Hepatocyte (in vitro differentiated cells): ENCODE measurements at regions not wholly inside any gene's neighbourhood (a gene's known extent, or its start where the extent isn't known, plus 50 kb on each side); places are given as distances from the start of the nearest gene placed in this dataset.

Experiments
- DNase-seq: peaks from one replicate; pipeline ENCODE4 v3.0.0-alpha.2; 2016; ENCODE audit warnings: low spot score
- H2AFZ ChIP-seq: fragments of 200-600 bp; sonication (generic); 2 replicates; pipeline ENCODE4 v1.6.0; 2016; ENCODE audit warnings: antibody characterized with exemption, mild to moderate bottlenecking
- H3K27ac ChIP-seq: fragments of 200-600 bp; sonication (generic); 2 replicates; pipeline ENCODE4 v1.5.1; 2016; ENCODE audit warnings: mild to moderate bottlenecking
- H3K27me3 ChIP-seq: fragments of 200-600 bp; sonication (generic); 2 replicates; pipeline ENCODE4 v1.6.1; 2016
- H3K36me3 ChIP-seq: fragments of 200-600 bp; sonication (generic); replicated peaks from 2 replicates; pipeline ENCODE4 v1.5.1; 2016; ENCODE audit warnings: low read depth; ENCODE audit not compliant: insufficient read depth
- H3K4me1 ChIP-seq: fragments of 200-600 bp; sonication (generic); 2 replicates; pipeline ENCODE4 v1.5.1; 2016; ENCODE audit warnings: mild to moderate bottlenecking, moderate library complexity; ENCODE audit not compliant: insufficient read depth
- H3K4me2 ChIP-seq: fragments of 200-600 bp; sonication (generic); 2 replicates; pipeline ENCODE4 v1.6.0; 2016
- H3K4me3 ChIP-seq: fragments of 200-600 bp; sonication (generic); 2 replicates; pipeline ENCODE4 v1.5.1; 2016; ENCODE audit warnings: mild to moderate bottlenecking
- H3K79me2 ChIP-seq: fragments of 200-600 bp; sonication (generic); 2 replicates; pipeline ENCODE4 v1.6.0; 2017; ENCODE audit warnings: mild to moderate bottlenecking
- H3K9me2 ChIP-seq: fragments of 200-600 bp; sonication (generic); replicated peaks from 2 replicates; pipeline ENCODE4 v1.6.0; 2017; ENCODE audit warnings: mild to moderate bottlenecking; ENCODE audit not compliant: insufficient read depth
- H3K9me3 ChIP-seq: fragments of 200-600 bp; sonication (generic); 2 replicates; pipeline ENCODE4 v1.5.1; 2016; ENCODE audit warnings: low read depth, mild to moderate bottlenecking
- H4K20me1 ChIP-seq: fragments of 200-600 bp; sonication (generic); 2 replicates; pipeline ENCODE4 v1.6.0; 2016; ENCODE audit warnings: mild to moderate bottlenecking; ENCODE audit not compliant: insufficient read depth, poor library complexity, severe bottlenecking
- CTCF ChIP-seq: fragments of 200-600 bp; sonication (generic); IDR thresholded peaks from 2 replicates; pipeline ENCODE4 v1.5.1; 2016; ENCODE audit warnings: antibody characterized with exemption, mild to moderate bottlenecking; ENCODE audit not compliant: poor library complexity
- EZH2 ChIP-seq: fragments of 200-600 bp; sonication (generic); IDR thresholded peaks from 2 replicates; pipeline ENCODE4 v1.6.1; 2016; ENCODE audit warnings: antibody characterized with exemption, mild to moderate bottlenecking, borderline replicate concordance
- EZH2phosphoT487 ChIP-seq: fragments of 200-600 bp; sonication (generic); IDR thresholded peaks from one replicate; pipeline ENCODE4 v1.6.1; 2018; ENCODE audit warnings: antibody characterized with exemption, mild to moderate bottlenecking, low read depth, moderate library complexity; ENCODE audit not compliant: unreplicated experiment, severe bottlenecking
- WGBS: methylation state at CpG from one replicate; pipeline ENCODE4 v1.1.6; 2016; ENCODE audit warnings: low lambda C conversion rate; ENCODE audit errors: missing lambda C conversion rate; 5-methylcytosine and 5-hydroxymethylcytosine counted together

GRCh38 chr2:147615726-147616125 is 229.1 kb upstream of the ACVR2A start:
- Histone ChIP-seq H3K4me1 (peaks cover 4% of the 10 kb centered on the region), H3K9me3 (no peaks in the 10 kb centered on the region), H3K36me3 (no peaks in the 10 kb centered on the region), H3K27me3 (no peaks in the 10 kb centered on the region), H3K4me3 (no peak overlapping the region), H3K27ac (no peak overlapping the region), H2AFZ (no peak overlapping the region), H3K9me2 (no peaks in the 10 kb centered on the region), H3K4me2 (no peak overlapping the region), H4K20me1 (no peaks in the 10 kb centered on the region), H3K79me2 (no peaks in the 10 kb centered on the region)
- WGBS: 61% methylated on average over 2 of the region's 2 CpGs
- DNase-seq: no peak
- TF ChIP-seq EZH2phosphoT487 (no peak), CTCF (no peak), EZH2 (no peak)

GRCh38 chr2:147614979-147615470 is 229.8 kb upstream of the ACVR2A start:
- 95% methylated on average over 4 of the region's 4 CpGs for WGBS
- Histone ChIP-seq H4K20me1 (no peaks in the 10 kb centered on the region), H3K9me2 (no peaks in the 10 kb centered on the region), H2AFZ (no peak overlapping the region), H3K36me3 (no peaks in the 10 kb centered on the region), H3K4me2 (no peak overlapping the region), H3K79me2 (no peaks in the 10 kb centered on the region), H3K27me3 (no peaks in the 10 kb centered on the region), H3K4me3 (no peak overlapping the region), H3K9me3 (no peaks in the 10 kb centered on the region), H3K4me1 (peaks cover 4% of the 10 kb centered on the region), H3K27ac (no peak overlapping the region)
- TF ChIP-seq EZH2 (no peak), EZH2phosphoT487 (no peak), CTCF (no peak)
- DNase-seq: no peak

GRCh38 chr2:147614471-147614870 is 230.4 kb upstream of the ACVR2A start:
- no peaks in the 10 kb centered on the region for H3K79me2 ChIP-seq
- no peaks in the 10 kb centered on the region for H4K20me1 ChIP-seq
- TF ChIP-seq CTCF: no peak
- TF ChIP-seq EZH2phosphoT487: no peak
- TF ChIP-seq EZH2: no peak
- H3K4me1 ChIP-seq: peaks cover 4% of the 10 kb centered on the region
- no peak overlapping the region for H3K27ac ChIP-seq
- no peaks in the 10 kb centered on the region for H3K36me3 ChIP-seq
- H3K9me3 ChIP-seq: no peaks in the 10 kb centered on the region
- no peak for DNase-seq
- no peak overlapping the region for H3K4me3 ChIP-seq
- no peaks in the 10 kb centered on the region for H3K27me3 ChIP-seq
- 48% methylated on average over 3 of the region's 3 CpGs for WGBS
- no peak overlapping the region for H2AFZ ChIP-seq
- no peak overlapping the region for H3K4me2 ChIP-seq
- no peaks in the 10 kb centered on the region for H3K9me2 ChIP-seq

GRCh38 chr2:147610496-147611040 is 234.3 kb upstream of the ACVR2A start:
- no peak overlapping the region for H3K27ac ChIP-seq
- no peak for DNase-seq
- no peaks in the 10 kb centered on the region for H3K9me3 ChIP-seq
- H4K20me1 ChIP-seq: no peaks in the 10 kb centered on the region
- H2AFZ ChIP-seq: no peak overlapping the region
- no peak for TF ChIP-seq EZH2
- no peak for TF ChIP-seq CTCF
- no peak for TF ChIP-seq EZH2phosphoT487
- 88% methylated on average over 2 of the region's 2 CpGs for WGBS
- no peak overlapping the region for H3K4me2 ChIP-seq
- H3K27me3 ChIP-seq: no peaks in the 10 kb centered on the region
- H3K36me3 ChIP-seq: no peaks in the 10 kb centered on the region
- H3K4me3 ChIP-seq: no peak overlapping the region
- peaks cover 3% of the 10 kb centered on the region for H3K4me1 ChIP-seq
- H3K9me2 ChIP-seq: no peaks in the 10 kb centered on the region
- H3K79me2 ChIP-seq: no peaks in the 10 kb centered on the region
